OCI-LY7 (cell line): ENCODE measurements at regions not wholly inside any gene's neighbourhood (a gene's known extent, or its start where the extent isn't known, plus 50 kb on each side); places are given as distances from the start of the nearest gene placed in this dataset.

Source experiments
- BruUV-seq: library from RNA; stranded (reverse); fragments of 400-500 nt; replicated peaks from 2 replicates; lab custom pipeline; 2021; lab: Mats Ljungman, UMichigan
- CTCF ChIA-PET: fragments of 300-600 bp; sonication (Branson Sonifier 250); formaldehyde crosslinking; loops from one replicate; lab custom pipeline; 2022; ENCODE audit warnings: antibody characterized with exemption; ENCODE audit not compliant: unreplicated experiment; lab: Charles Lee
- POLR2A ChIA-PET: fragments of 300-600 bp; sonication (Branson Sonifier 250); formaldehyde crosslinking; loops from one replicate; lab custom pipeline; 2022; ENCODE audit warnings: antibody characterized with exemption; lab: Charles Lee
- DNase-seq: peaks from one replicate; pipeline ENCODE4 v3.0.0-alpha.2; 2015; ENCODE audit warnings: low spot score
- H2AFZ ChIP-seq: fragments of 200-600 bp; sonication (generic), shearing (Covaris generic); 2 replicates; pipeline ENCODE4 v1.6.1; 2014; ENCODE audit warnings: mild to moderate bottlenecking, antibody characterized with exemption, low read length, moderate library complexity
- H3K27ac ChIP-seq: fragments of 200-600 bp; sonication (generic); 2 replicates; pipeline ENCODE4 v1.5.1; 2014; ENCODE audit warnings: mixed run types, low read depth, mild to moderate bottlenecking, moderate library complexity, low read length, inconsistent platforms; ENCODE audit not compliant: poor library complexity, severe bottlenecking
- H3K36me3 ChIP-seq: fragments of 200-600 bp; sonication (generic); 2 replicates; pipeline ENCODE4 v1.6.1; 2014; ENCODE audit warnings: mild to moderate bottlenecking, antibody characterized with exemption, low read length, moderate library complexity, mixed read lengths; ENCODE audit not compliant: insufficient read depth
- H3K4me1 ChIP-seq: fragments of 200-600 bp; sonication (generic); 2 replicates; pipeline ENCODE4 v1.5.1; 2014; ENCODE audit warnings: mild to moderate bottlenecking, low read length; ENCODE audit not compliant: insufficient read depth, poor library complexity, severe bottlenecking
- H3K4me2 ChIP-seq: fragments of 200-600 bp; sonication (generic); 2 replicates; pipeline ENCODE4 v1.6.1; 2014; ENCODE audit warnings: mild to moderate bottlenecking, low read length
- H3K4me3 ChIP-seq: fragments of 200-600 bp; sonication (generic); 2 replicates; pipeline ENCODE4 v1.5.1; 2014; ENCODE audit warnings: mild to moderate bottlenecking, low read depth, low read length; ENCODE audit not compliant: poor library complexity, severe bottlenecking
- H3K79me2 ChIP-seq: fragments of 200-600 bp; sonication (generic); 2 replicates; pipeline ENCODE4 v1.6.1; 2016; ENCODE audit warnings: low read depth, mild to moderate bottlenecking, low read length, moderate library complexity, mixed read lengths; ENCODE audit not compliant: insufficient read depth
- H3K9me2 ChIP-seq: fragments of 200-600 bp; sonication (generic); 2 replicates; pipeline ENCODE4 v1.6.1; 2016; ENCODE audit warnings: mild to moderate bottlenecking, low read length, mixed read lengths; ENCODE audit not compliant: insufficient read depth
- H3K9me3 ChIP-seq: fragments of 200-600 bp; sonication (generic); 2 replicates; pipeline ENCODE4 v1.6.1; 2014; ENCODE audit warnings: mild to moderate bottlenecking, mixed run types, low read length, mixed read lengths
- H4K20me1 ChIP-seq: fragments of 200-600 bp; sonication (generic); 2 replicates; pipeline ENCODE4 v1.6.1; 2014; ENCODE audit warnings: mild to moderate bottlenecking, antibody characterized with exemption, low read length, moderate library complexity, mixed read lengths; ENCODE audit not compliant: insufficient read depth
- EZH2phosphoT487 ChIP-seq: fragments of 200-600 bp; sonication (generic); IDR thresholded peaks from 2 replicates; pipeline ENCODE4 v1.6.1; 2018; ENCODE audit warnings: low read depth, borderline replicate concordance, mild to moderate bottlenecking, mixed run types, antibody characterized with exemption, low read length, moderate library complexity, mixed read lengths
- intact Hi-C: fragments of 100-400 bp; cut with micrococcal nuclease; formaldehyde crosslinking; loops from one replicate; pipeline ENCODE4 v1.10.0; 2022; ENCODE audit not compliant: unreplicated experiment
- TF ChIP-seq, protein P1 (sequence below): fragments of 200-600 bp; sonication (generic); conservative IDR thresholded peaks from 2 replicates; pipeline ENCODE4 v1.5.1; 2014; ENCODE audit warnings: mild to moderate bottlenecking, antibody characterized with exemption, low read length, moderate library complexity, mixed read lengths

DNA sequence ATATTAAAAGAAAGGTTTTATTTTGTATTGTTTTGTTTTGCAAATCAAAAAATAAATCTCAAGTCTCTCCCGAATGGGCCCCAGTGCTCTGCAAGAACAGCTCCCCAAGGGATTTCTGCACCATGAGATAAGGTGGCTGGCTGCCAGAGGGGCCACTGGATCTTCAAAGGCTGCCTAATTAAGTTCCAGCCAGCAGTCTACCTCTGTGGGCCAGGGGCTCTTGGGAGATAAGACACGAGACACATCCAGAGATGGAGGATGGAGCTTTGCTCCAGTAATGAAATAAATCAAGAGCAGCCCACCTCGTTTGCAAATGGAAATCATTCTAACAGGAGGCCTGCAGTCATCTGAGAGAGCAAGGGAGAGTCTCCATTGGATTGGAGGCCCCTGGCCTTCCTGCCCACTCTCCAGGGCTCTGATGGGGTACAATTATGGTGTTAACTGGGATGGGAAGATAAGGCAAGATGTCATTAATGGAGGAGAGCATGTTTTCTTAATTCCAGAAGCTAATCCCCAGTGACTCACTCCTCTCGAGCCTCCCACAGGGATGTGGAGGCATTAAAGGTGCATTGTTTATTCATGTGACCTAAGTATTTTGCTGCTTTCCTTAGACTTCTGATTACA lies 155.2 kb upstream of the KAZN start:
- Histone ChIP-seq H2AFZ (peak overlapping the region; percentile 32; the same call in 1 of the 2 replicates), H3K4me3 (no peak overlapping the region), H3K79me2 (no peaks in the 10 kb centered on the region), H3K27ac (no peak overlapping the region), H4K20me1 (no peaks in the 10 kb centered on the region), H3K36me3 (no peaks in the 10 kb centered on the region), H3K4me1 (no peaks in the 10 kb centered on the region), H3K9me3 (no peaks in the 10 kb centered on the region), H3K4me2 (no peak overlapping the region), H3K9me2 (no peaks in the 10 kb centered on the region)
- CTCF ChIA-PET, result no interaction called here
- POLR2A ChIA-PET, result interaction anchor here (1.3 kb wide), 1 partner anchor 11 kb away, joined by 4 read pairs; no protein-coding TSS in a partner anchor
- TF ChIP-seq, protein P1, sequence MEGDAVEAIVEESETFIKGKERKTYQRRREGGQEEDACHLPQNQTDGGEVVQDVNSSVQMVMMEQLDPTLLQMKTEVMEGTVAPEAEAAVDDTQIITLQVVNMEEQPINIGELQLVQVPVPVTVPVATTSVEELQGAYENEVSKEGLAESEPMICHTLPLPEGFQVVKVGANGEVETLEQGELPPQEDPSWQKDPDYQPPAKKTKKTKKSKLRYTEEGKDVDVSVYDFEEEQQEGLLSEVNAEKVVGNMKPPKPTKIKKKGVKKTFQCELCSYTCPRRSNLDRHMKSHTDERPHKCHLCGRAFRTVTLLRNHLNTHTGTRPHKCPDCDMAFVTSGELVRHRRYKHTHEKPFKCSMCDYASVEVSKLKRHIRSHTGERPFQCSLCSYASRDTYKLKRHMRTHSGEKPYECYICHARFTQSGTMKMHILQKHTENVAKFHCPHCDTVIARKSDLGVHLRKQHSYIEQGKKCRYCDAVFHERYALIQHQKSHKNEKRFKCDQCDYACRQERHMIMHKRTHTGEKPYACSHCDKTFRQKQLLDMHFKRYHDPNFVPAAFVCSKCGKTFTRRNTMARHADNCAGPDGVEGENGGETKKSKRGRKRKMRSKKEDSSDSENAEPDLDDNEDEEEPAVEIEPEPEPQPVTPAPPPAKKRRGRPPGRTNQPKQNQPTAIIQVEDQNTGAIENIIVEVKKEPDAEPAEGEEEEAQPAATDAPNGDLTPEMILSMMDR, result no peak
- no peak for TF ChIP-seq EZH2phosphoT487
- no TSS peak for BruUV-seq
- intact Hi-C loops, result no loop called here
- no peak for DNase-seq

DNA sequence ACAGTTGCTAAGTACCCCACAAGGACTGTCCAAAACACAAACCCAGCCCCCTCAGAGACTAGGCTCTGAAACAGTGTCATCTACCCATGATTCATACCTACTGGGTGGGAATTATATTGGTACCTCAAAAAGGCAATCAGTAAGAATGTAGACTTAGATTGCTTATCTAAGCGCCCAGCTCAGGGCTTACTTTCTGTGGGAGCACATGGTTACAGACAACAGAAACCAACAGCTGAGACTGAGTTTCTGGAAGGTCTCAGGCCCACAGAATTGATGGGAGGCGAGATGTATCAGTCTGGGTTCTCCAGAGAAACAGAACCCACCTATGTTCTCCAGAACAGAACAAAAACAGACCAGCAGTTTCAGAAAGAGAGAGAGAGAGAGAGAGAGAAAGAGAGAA lies 147.3 kb upstream of the KAZN start:
- intact Hi-C loops, result no loop called here
- POLR2A ChIA-PET, result no interaction called here
- Histone ChIP-seq H3K4me1 (no peaks in the 10 kb centered on the region), H3K36me3 (no peaks in the 10 kb centered on the region), H3K4me2 (no peak overlapping the region), H3K79me2 (no peaks in the 10 kb centered on the region), H2AFZ (no peak overlapping the region), H3K27ac (no peak overlapping the region), H3K9me2 (no peaks in the 10 kb centered on the region), H4K20me1 (no peaks in the 10 kb centered on the region), H3K9me3 (no peaks in the 10 kb centered on the region), H3K4me3 (no peak overlapping the region)
- DNase-seq, result no peak
- BruUV-seq, result no TSS peak
- CTCF ChIA-PET, result no interaction called here
- TF ChIP-seq EZH2phosphoT487, result no peak
- TF ChIP-seq, protein P1, result no peak

DNA sequence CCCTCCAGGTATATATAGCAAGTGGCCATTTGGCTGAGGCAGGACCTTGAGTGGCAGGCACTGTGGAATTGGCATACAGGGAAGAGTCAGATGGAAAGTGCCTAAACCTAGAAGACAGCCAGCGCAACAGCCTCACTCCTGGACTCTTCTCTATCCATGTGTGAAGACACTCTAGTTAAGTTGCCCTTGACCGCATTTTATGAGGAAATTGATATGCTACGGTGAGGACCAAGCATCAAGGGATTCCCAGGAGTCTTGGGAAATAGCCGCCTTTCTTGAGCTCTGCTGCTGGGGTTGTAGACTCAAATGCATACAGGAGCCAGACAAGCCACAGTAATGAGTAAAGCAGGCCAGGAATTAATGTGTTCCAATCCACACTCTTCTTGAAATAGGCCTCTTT lies 145.9 kb upstream of the KAZN start:
- intact Hi-C loops, result no loop called here
- Histone ChIP-seq H3K79me2 (no peaks in the 10 kb centered on the region), H2AFZ (no peak overlapping the region), H3K27ac (no peak overlapping the region), H3K4me1 (no peaks in the 10 kb centered on the region), H3K4me2 (no peak overlapping the region), H3K36me3 (no peaks in the 10 kb centered on the region), H3K4me3 (no peak overlapping the region), H4K20me1 (no peaks in the 10 kb centered on the region), H3K9me3 (no peaks in the 10 kb centered on the region), H3K9me2 (no peaks in the 10 kb centered on the region)
- ChIA-PET CTCF (no interaction called here), POLR2A (no interaction called here)
- TF ChIP-seq EZH2phosphoT487, result no peak
- TF ChIP-seq, protein P1, result no peak
- DNase-seq, result no peak
- BruUV-seq, result no TSS peak
